Neutrophil (primary cell): ENCODE measurements at regions not wholly inside any gene's neighbourhood (a gene's known extent, or its start where the extent isn't known, plus 50 kb on each side); places are given as distances from the start of the nearest gene placed in this dataset.

ENCODE experiments used
- H3K27ac ChIP-seq: fragments of 200-600 bp; sonication (generic); 2 replicates; pipeline ENCODE4 v1.5.1; 2016; ENCODE audit warnings: mild to moderate bottlenecking, moderate library complexity
- H3K27me3 ChIP-seq: fragments of 200-600 bp; sonication (generic); 2 replicates; pipeline ENCODE4 v1.6.0; 2016; ENCODE audit warnings: mild to moderate bottlenecking
- H3K36me3 ChIP-seq: fragments of 200-600 bp; sonication (generic); 2 replicates; pipeline ENCODE4 v1.5.1; 2017
- H3K4me1 ChIP-seq, 2 experiments: fragments of 200-600 bp in 1 of 2; sonication (generic) in 1 of 2; 1 replicate in 1 of 2; 2 replicates in 1 of 2; pipeline versions ENCODE4 v1.5.1 to v1.6.1; 2013 to 2016; ENCODE audit warnings: low read depth in 1 of 2, low read length in 1 of 2, mild to moderate bottlenecking in 1 of 2, moderate library complexity in 1 of 2; ENCODE audit not compliant: control insufficient read depth in 1 of 2, insufficient read depth in 1 of 2
- H3K4me3 ChIP-seq, 2 experiments: fragments of 200-600 bp in 1 of 2; sonication (generic) in 1 of 2; 1 replicate in 1 of 2; 2 replicates in 1 of 2; pipeline ENCODE4 v1.5.1; 2013 to 2016; ENCODE audit warnings: low read depth in 1 of 2, low read length in 1 of 2, mild to moderate bottlenecking in 1 of 2, moderate library complexity in 1 of 2
- H3K9me3 ChIP-seq: fragments of 200-600 bp; sonication (generic); 2 replicates; pipeline ENCODE4 v1.5.1; 2016
- CTCF ChIP-seq: fragments of 200-600 bp; sonication (generic); IDR thresholded peaks from 2 replicates; pipeline ENCODE4 v1.5.1; 2016; ENCODE audit warnings: antibody characterized with exemption

GRCh38 chr11:112507281-112507680 lies 246.6 kb upstream of the PLET1 start:
- Histone ChIP-seq H3K27ac (no peak overlapping the region), H3K27me3 (no peaks in the 10 kb centered on the region), H3K4me1 (no peaks in the 10 kb centered on the region), H3K36me3 (no peaks in the 10 kb centered on the region), H3K9me3 (no peaks in the 10 kb centered on the region), H3K4me3 (no peak overlapping the region)
- TF ChIP-seq CTCF = no peak

- H3K27ac ChIP-seq = no peak overlapping the region
- H3K9me3 ChIP-seq = no peaks in the 10 kb centered on the region
- no peak for TF ChIP-seq CTCF
- H3K4me3 ChIP-seq = no peak overlapping the region
- no peaks in the 10 kb centered on the region for H3K27me3 ChIP-seq
- H3K4me1 ChIP-seq = no peaks in the 10 kb centered on the region
- no peaks in the 10 kb centered on the region for H3K36me3 ChIP-seq
These were observed 248.1 kb upstream of the PLET1 start for GRCh38 chr11:112508750-112509149.

GRCh38 chr11:112509300-112509699 lies 248.6 kb upstream of the PLET1 start:
- H3K36me3 ChIP-seq = no peaks in the 10 kb centered on the region
- no peak for TF ChIP-seq CTCF
- H3K27me3 ChIP-seq = no peaks in the 10 kb centered on the region
- H3K4me3 ChIP-seq = no peak overlapping the region
- no peak overlapping the region for H3K27ac ChIP-seq
- no peaks in the 10 kb centered on the region for H3K4me1 ChIP-seq
- H3K9me3 ChIP-seq = no peaks in the 10 kb centered on the region

- Histone ChIP-seq H3K4me3 (no peak overlapping the region), H3K27ac (no peak overlapping the region), H3K9me3 (no peaks in the 10 kb centered on the region), H3K4me1 (no peaks in the 10 kb centered on the region), H3K36me3 (no peaks in the 10 kb centered on the region), H3K27me3 (no peaks in the 10 kb centered on the region)
- no peak for TF ChIP-seq CTCF
These were observed 250.6 kb upstream of the PLET1 start for GRCh38 chr11:112511271-112511670.

GRCh38 chr11:112511911-112512310 lies 251.3 kb upstream of the PLET1 start:
- H3K36me3 ChIP-seq = no peaks in the 10 kb centered on the region
- no peak for TF ChIP-seq CTCF
- H3K4me3 ChIP-seq = no peak overlapping the region
- no peaks in the 10 kb centered on the region for H3K4me1 ChIP-seq
- no peak overlapping the region for H3K27ac ChIP-seq
- H3K9me3 ChIP-seq = no peaks in the 10 kb centered on the region
- no peaks in the 10 kb centered on the region for H3K27me3 ChIP-seq

- TF ChIP-seq CTCF = no peak
- H3K27me3 ChIP-seq = no peaks in the 10 kb centered on the region
- no peaks in the 10 kb centered on the region for H3K36me3 ChIP-seq
- no peak overlapping the region for H3K4me3 ChIP-seq
- H3K9me3 ChIP-seq = no peaks in the 10 kb centered on the region
- H3K4me1 ChIP-seq = no peaks in the 10 kb centered on the region
- H3K27ac ChIP-seq = no peak overlapping the region
These were observed 252.8 kb upstream of the PLET1 start for GRCh38 chr11:112513417-112513816.
